ENCODE measurements at regions not wholly inside any gene's neighbourhood (a gene's known extent, or its start where the extent isn't known, plus 50 kb on each side); places are given as distances from the start of the nearest gene placed in this dataset.

GRCh38 chr13:31945202-31945961 is 86.2 kb upstream of the FRY start:
- H4K20me1 ChIP-seq (ENCODE audit: insufficient read depth): no peaks in the 10 kb centered on the region
- no TSS peak for BruUV-seq (replicated peaks)
- no peaks in the 10 kb centered on the region for H3K79me2 ChIP-seq (ENCODE audit: low read depth)
- peak overlapping the region; percentile 47; the same call in 1 of the 2 replicates for H3K4me3 ChIP-seq
- DNase-seq: peak; percentile 61 to 97
- TF ChIP-seq EZH2 (IDR thresholded peaks at IDR 0.05; ENCODE audit: low read depth) (no peak), CTCF (conservative IDR thresholded peaks at IDR 0.05) (no peak)
- no peaks in the 10 kb centered on the region; the same call in none of the 2 replicates for H3K9me2 ChIP-seq (ENCODE audit: insufficient read depth)
- H3K4me2 ChIP-seq: peak overlapping the region; percentile 75
- POLR2A ChIA-PET (ENCODE audit: unreplicated experiment): interaction anchor here (0.6 to 0.7 kb wide), 3 partner anchors 36 to 1021 kb away, joined by 3 to 19 read pairs (median 8); no protein-coding TSS in a partner anchor
- peaks cover 25% of the 10 kb centered on the region; the same call in 1 of the 2 replicates for H3F3A ChIP-seq (ENCODE audit: insufficient read depth, low read depth)
- H3K27me3 ChIP-seq (ENCODE audit: insufficient read depth, low read depth): no peaks in the 10 kb centered on the region
- H3K36me3 ChIP-seq (ENCODE audit: low read depth): no peaks in the 10 kb centered on the region
- H3K9me3 ChIP-seq (ENCODE audit: insufficient read depth, low read depth): no peaks in the 10 kb centered on the region
- intact Hi-C loops (cut with micrococcal nuclease; ENCODE audit: unreplicated experiment): no loop called here
- CTCF ChIA-PET: interaction anchor here (0.6 to 1.1 kb wide), 3 partner anchors 17 to 362 kb away, joined by 4 to 6 read pairs (median 4); no protein-coding TSS in a partner anchor
- H3K4me1 ChIP-seq (replicated peaks; ENCODE audit: insufficient read depth): peaks cover 24% of the 10 kb centered on the region
- peak overlapping the region; percentile 80 for H3K27ac ChIP-seq
- peak overlapping the region; percentile 48; the same call in 1 of the 2 replicates for H2AFZ ChIP-seq

GRCh38 chr13:31946091-31946770 is 85.3 kb upstream of the FRY start:
- TF ChIP-seq CTCF (conservative IDR thresholded peaks at IDR 0.05) (no peak), EZH2 (IDR thresholded peaks at IDR 0.05; ENCODE audit: low read depth) (no peak)
- TSS peak; percentile 43 for BruUV-seq (replicated peaks)
- no peaks in the 10 kb centered on the region for H3K79me2 ChIP-seq (ENCODE audit: low read depth)
- H3K27ac ChIP-seq: peak overlapping the region; percentile 53
- H3K9me2 ChIP-seq (ENCODE audit: insufficient read depth): no peaks in the 10 kb centered on the region; the same call in none of the 2 replicates
- H2AFZ ChIP-seq: peak overlapping the region; percentile 48; the same call in 1 of the 2 replicates
- CTCF ChIA-PET: interaction anchor here (0.6 kb wide), 1 partner anchor 18 kb away, joined by 6 read pairs; no protein-coding TSS in a partner anchor
- H3K9me3 ChIP-seq (ENCODE audit: insufficient read depth, low read depth): no peaks in the 10 kb centered on the region
- peak in 1 of 2 experiments; percentile 80 for DNase-seq
- no peaks in the 10 kb centered on the region for H3K36me3 ChIP-seq (ENCODE audit: low read depth)
- H3K4me2 ChIP-seq: peak overlapping the region; percentile 75
- H3K4me1 ChIP-seq (replicated peaks; ENCODE audit: insufficient read depth): peaks cover 30% of the 10 kb centered on the region
- H3K4me3 ChIP-seq: peak overlapping the region; percentile 47
- no peaks in the 10 kb centered on the region for H4K20me1 ChIP-seq (ENCODE audit: insufficient read depth)
- POLR2A ChIA-PET (ENCODE audit: unreplicated experiment): interaction anchor here (0.6 to 0.7 kb wide), 3 partner anchors 36 to 496 kb away, joined by 3 to 19 read pairs (median 3); no protein-coding TSS in a partner anchor
- H3F3A ChIP-seq (ENCODE audit: insufficient read depth, low read depth): peaks cover 25% of the 10 kb centered on the region; the same call in 1 of the 2 replicates
- intact Hi-C loops (cut with micrococcal nuclease; ENCODE audit: unreplicated experiment): no loop called here
- no peaks in the 10 kb centered on the region for H3K27me3 ChIP-seq (ENCODE audit: insufficient read depth, low read depth)

GRCh38 chr13:31947105-31947504 is 84.5 kb upstream of the FRY start:
- POLR2A ChIA-PET (ENCODE audit: unreplicated experiment): no interaction called here
- Histone ChIP-seq H3K9me2 (ENCODE audit: insufficient read depth) (no peaks in the 10 kb centered on the region; the same call in none of the 2 replicates), H3F3A (ENCODE audit: insufficient read depth, low read depth) (peaks cover 25% of the 10 kb centered on the region; the same call in 1 of the 2 replicates), H3K79me2 (ENCODE audit: low read depth) (no peaks in the 10 kb centered on the region), H3K27me3 (ENCODE audit: insufficient read depth, low read depth) (no peaks in the 10 kb centered on the region), H4K20me1 (ENCODE audit: insufficient read depth) (no peaks in the 10 kb centered on the region), H3K4me3 (peak overlapping the region; percentile 47; the same call in 1 of the 2 replicates), H3K9me3 (ENCODE audit: insufficient read depth, low read depth) (no peaks in the 10 kb centered on the region), H3K27ac (no peak overlapping the region), H3K4me1 (replicated peaks; ENCODE audit: insufficient read depth) (peaks cover 38% of the 10 kb centered on the region), H3K4me2 (peak overlapping the region; percentile 75), H2AFZ (no peak overlapping the region), H3K36me3 (ENCODE audit: low read depth) (no peaks in the 10 kb centered on the region)
- intact Hi-C loops (cut with micrococcal nuclease; ENCODE audit: unreplicated experiment): no loop called here
- CTCF ChIA-PET: no interaction called here
- no TSS peak for BruUV-seq (replicated peaks)
- TF ChIP-seq EZH2 (IDR thresholded peaks at IDR 0.05; ENCODE audit: low read depth): no peak
- no peak for TF ChIP-seq CTCF (conservative IDR thresholded peaks at IDR 0.05)
- DNase-seq: no peak

Measured in PC-9 (cell line).